Mesothelial cell of epicardium (in vitro differentiated cells): ENCODE measurements at regions not wholly inside any gene's neighbourhood (a gene's known extent, or its start where the extent isn't known, plus 50 kb on each side); places are given as distances from the start of the nearest gene placed in this dataset.

Experiments
- DNase-seq, 2 experiments: peaks; one replicate each; pipeline ENCODE4 v3.0.0; 2021; ENCODE audit warnings: low spot score in 2 of 2; ENCODE audit not compliant: unreplicated experiment in 2 of 2
- H3K27ac Mint-ChIP-seq: 2 replicates; pipeline ENCODE4 v1.8.0; 2021; ENCODE audit warnings: mixed read lengths
- H3K27me3 Mint-ChIP-seq: 2 replicates; pipeline ENCODE4 v1.8.0; 2021; ENCODE audit warnings: low read depth, mixed read lengths
- H3K36me3 Mint-ChIP-seq: 2 replicates; pipeline ENCODE4 v1.8.0; 2021; ENCODE audit warnings: mixed read lengths
- H3K4me1 Mint-ChIP-seq: 2 replicates; pipeline ENCODE4 v1.8.0; 2021; ENCODE audit warnings: mixed read lengths
- H3K4me3 Mint-ChIP-seq: 2 replicates; pipeline ENCODE4 v1.8.0; 2021; ENCODE audit warnings: mild to moderate bottlenecking, moderate library complexity, mixed read lengths
- H3K9me3 Mint-ChIP-seq: 2 replicates; pipeline ENCODE4 v1.8.0; 2021; ENCODE audit warnings: mixed read lengths
- CTCF ChIP-seq: fragments of 200-600 bp; sonication (generic); IDR thresholded peaks from one replicate; pipeline ENCODE4 v1.5.0; 2021; ENCODE audit warnings: antibody characterized with exemption; ENCODE audit not compliant: unreplicated experiment

- H3K9me3 Mint-ChIP-seq: peaks cover 7% of the 10 kb centered on the region
- no peaks in the 10 kb centered on the region for H3K4me1 Mint-ChIP-seq
- H3K27me3 Mint-ChIP-seq: peaks cover 49% of the 10 kb centered on the region
- H3K27ac Mint-ChIP-seq: no peak overlapping the region
- H3K36me3 Mint-ChIP-seq: no peaks in the 10 kb centered on the region
- no peak for TF ChIP-seq CTCF
- DNase-seq: no peak
- H3K4me3 Mint-ChIP-seq: no peak overlapping the region
Observed at GRCh38 chr4:16442296-16442695, 216.0 kb upstream of the TAPT1 start.

- H3K9me3 Mint-ChIP-seq: peaks cover 9% of the 10 kb centered on the region
- H3K27ac Mint-ChIP-seq: no peak overlapping the region
- no peak overlapping the region for H3K4me3 Mint-ChIP-seq
- DNase-seq: no peak
- no peaks in the 10 kb centered on the region for H3K4me1 Mint-ChIP-seq
- peaks cover 39% of the 10 kb centered on the region for H3K27me3 Mint-ChIP-seq
- H3K36me3 Mint-ChIP-seq: no peaks in the 10 kb centered on the region
- no peak for TF ChIP-seq CTCF
Observed at GRCh38 chr4:16439768-16440167, 213.5 kb upstream of the TAPT1 start.

- Mint-ChIP-seq H3K36me3 (no peaks in the 10 kb centered on the region), H3K4me1 (no peaks in the 10 kb centered on the region), H3K27me3 (peaks cover 34% of the 10 kb centered on the region), H3K4me3 (no peak overlapping the region), H3K9me3 (peaks cover 9% of the 10 kb centered on the region), H3K27ac (no peak overlapping the region)
- DNase-seq: no peak
- no peak for TF ChIP-seq CTCF
Observed at GRCh38 chr4:16438986-16439385, 212.7 kb upstream of the TAPT1 start.

GRCh38 chr4:16437836-16438235 is 211.6 kb upstream of the TAPT1 start:
- Mint-ChIP-seq H3K4me3 (no peak overlapping the region), H3K27me3 (peaks cover 29% of the 10 kb centered on the region), H3K27ac (no peak overlapping the region), H3K9me3 (peaks cover 9% of the 10 kb centered on the region), H3K36me3 (no peaks in the 10 kb centered on the region), H3K4me1 (no peaks in the 10 kb centered on the region)
- no peak for DNase-seq
- TF ChIP-seq CTCF: no peak

GRCh38 chr4:16431866-16432265 is 205.6 kb upstream of the TAPT1 start:
- no peak for TF ChIP-seq CTCF
- Mint-ChIP-seq H3K27me3 (peaks cover 1% of the 10 kb centered on the region), H3K4me1 (no peaks in the 10 kb centered on the region)

GRCh38 chr4:16418814-16419213 is 192.5 kb upstream of the TAPT1 start:
- Mint-ChIP-seq H3K4me1 (peaks cover 2% of the 10 kb centered on the region), H3K36me3 (no peaks in the 10 kb centered on the region), H3K9me3 (peaks cover 18% of the 10 kb centered on the region), H3K27me3 (no peaks in the 10 kb centered on the region), H3K27ac (no peak overlapping the region), H3K4me3 (no peak overlapping the region)
- no peak for DNase-seq
- TF ChIP-seq CTCF: no peak

More at GRCh38 chr4:16431866-16432265, 205.6 kb upstream of the TAPT1 start:
- Mint-ChIP-seq H3K9me3 (peaks cover 5% of the 10 kb centered on the region), H3K27ac (no peak overlapping the region), H3K36me3 (no peaks in the 10 kb centered on the region), H3K4me3 (no peak overlapping the region)
- no peak for DNase-seq
